ENCODE measurements at regions not wholly inside any gene's neighbourhood (a gene's known extent, or its start where the extent isn't known, plus 50 kb on each side); places are given as distances from the start of the nearest gene placed in this dataset.

GRCh38 chr2:139209586-139209985 lies 429.4 kb upstream of the NXPH2 start:
- TF ChIP-seq CTCF (IDR thresholded peaks at IDR 0.05) (no peak), POLR2AphosphoS5 (IDR thresholded peaks at IDR 0.05) (no peak), POLR2A (IDR thresholded peaks at IDR 0.05; ENCODE audit: low read depth) (no peak), EP300 (IDR thresholded peaks at IDR 0.05) (no peak)

All from esophagus muscularis mucosa (tissue), 4 donors.